HCT116 (cell line): ENCODE measurements at regions not wholly inside any gene's neighbourhood (a gene's known extent, or its start where the extent isn't known, plus 50 kb on each side); places are given as distances from the start of the nearest gene placed in this dataset.

Source experiments
- ATAC-seq: fragments of 200-7000 bp; cut with Tn5 transposase; 2 replicates; pipeline ENCODE4 v1.9.1; 2020; ENCODE audit warnings: mild to moderate bottlenecking, moderate library complexity
- BruUV-seq: library from RNA; stranded (reverse); fragments of 400-500 nt; replicated peaks from 2 replicates; lab custom pipeline; 2021; lab: Mats Ljungman, UMichigan
- CTCF ChIA-PET: fragments of 300-600 bp; sonication (Branson Sonifier 250); formaldehyde crosslinking; loops from one replicate; lab custom pipeline; 2021; ENCODE audit warnings: antibody characterized with exemption; lab: Charles Lee
- POLR2A ChIA-PET: fragments of 300-600, 350-600 bp; sonication (Branson Sonifier 250); formaldehyde crosslinking; loops from one replicate; lab custom pipeline; 2021; ENCODE audit warnings: antibody characterized with exemption; lab: Charles Lee
- RAD21 ChIA-PET, 2 experiments: fragments of 300-600 bp; sonication (Branson Sonifier 250); formaldehyde crosslinking; loops; one replicate each; lab custom pipeline; 2023; ENCODE audit warnings: low total read pairs in 2 of 2; ENCODE audit not compliant: uncharacterized antibody in 2 of 2, unreplicated experiment in 2 of 2, low non-redundant PET in 1 of 2; lab: Charles Lee
- DNase-seq: peaks from one replicate; pipeline ENCODE4 v3.0.0-alpha.2; 2010; ENCODE audit warnings: low read depth, low spot score
- H2AFZ ChIP-seq: fragments of 200-600 bp; shearing (Covaris generic), sonication (generic); 2 replicates; pipeline ENCODE4 v1.6.1; 2017; ENCODE audit warnings: low read depth, mixed run types, mixed read lengths, antibody characterized with exemption, low read length; ENCODE audit not compliant: poor library complexity, severe bottlenecking
- H3K27ac ChIP-seq: 2 replicates; pipeline ENCODE4 v1.5.1; 2012; ENCODE audit warnings: low read depth, low read length
- H3K27me3 ChIP-seq: fragments of 200-600 bp; sonication (generic); 2 replicates; pipeline ENCODE4 v1.6.1; 2016; ENCODE audit warnings: mixed run types, low read length, mixed read lengths; ENCODE audit not compliant: insufficient read depth
- H3K36me3 ChIP-seq, 2 experiments: fragments of 200-500 bp in 1 of 2; fragments of 200-600 bp in 1 of 2; sonication (Bioruptor generic) in 1 of 2; sonication (generic) in 1 of 2; 2 replicates each; pipeline versions ENCODE4 v1.5.1 to v1.6.1; 2014 to 2016; ENCODE audit warnings: low read length in 2 of 2, inconsistent platforms in 1 of 2, mixed read lengths in 1 of 2, mixed run types in 1 of 2; ENCODE audit not compliant: insufficient read depth in 2 of 2, control insufficient read depth in 1 of 2
- H3K4me1 ChIP-seq, 2 experiments: fragments of 200-600 bp in 1 of 2; sonication (generic) in 1 of 2; 2 replicates each; pipeline versions ENCODE4 v1.5.1 to v1.6.1; 2012 to 2017; ENCODE audit warnings: low read length in 2 of 2, inconsistent platforms in 1 of 2, mild to moderate bottlenecking in 1 of 2, mixed read lengths in 1 of 2, mixed run types in 1 of 2, moderate library complexity in 1 of 2; ENCODE audit not compliant: insufficient read depth in 2 of 2, control insufficient read depth in 1 of 2
- H3K4me2 ChIP-seq: fragments of 200-600 bp; sonication (generic); 2 replicates; pipeline ENCODE4 v1.6.1; 2017; ENCODE audit warnings: mixed run types, low read length, mixed read lengths
- H3K4me3 ChIP-seq, 2 experiments: fragments of 200-600 bp in 1 of 2; sonication (generic) in 1 of 2; replicated peaks in 1 of 2; 2 replicates each; pipeline ENCODE4 v1.5.1; 2011 to 2016; ENCODE audit warnings: low read length in 2 of 2, control low read depth in 1 of 2, low read depth in 1 of 2, mild to moderate bottlenecking in 1 of 2, mixed read lengths in 1 of 2, mixed run types in 1 of 2
- H3K79me2 ChIP-seq: fragments of 200-600 bp; sonication (generic); 2 replicates; pipeline ENCODE4 v1.6.1; 2017; ENCODE audit warnings: mild to moderate bottlenecking, mixed run types, low read length, moderate library complexity, mixed read lengths; ENCODE audit not compliant: insufficient read depth
- H3K9ac ChIP-seq: fragments of 200-600 bp; sonication (generic); 2 replicates; pipeline ENCODE4 v1.6.1; 2016; ENCODE audit warnings: low read length, mixed read lengths
- H3K9me2 ChIP-seq: fragments of 200-600 bp; sonication (generic), shearing (Covaris generic); 2 replicates; pipeline ENCODE4 v1.6.1; 2017; ENCODE audit warnings: mixed run types, mild to moderate bottlenecking, moderate library complexity; ENCODE audit not compliant: insufficient read depth
- H3K9me3 ChIP-seq, 2 experiments: fragments of 200-500 bp in 1 of 2; fragments of 200-600 bp in 1 of 2; sonication (Bioruptor generic) in 1 of 2; sonication (generic) in 1 of 2; 2 replicates each; pipeline ENCODE4 v1.6.1; 2014 to 2017; ENCODE audit warnings: low read length in 2 of 2, mixed read lengths in 2 of 2, inconsistent platforms in 1 of 2, low read depth in 1 of 2, mild to moderate bottlenecking in 1 of 2, mixed run types in 1 of 2, moderate library complexity in 1 of 2; ENCODE audit not compliant: control insufficient read depth in 1 of 2, insufficient read depth in 1 of 2
- H4K20me1 ChIP-seq: fragments of 200-600 bp; sonication (generic), shearing (Covaris generic); 2 replicates; pipeline ENCODE4 v1.6.1; 2017; ENCODE audit warnings: mixed run types, mild to moderate bottlenecking, moderate library complexity; ENCODE audit not compliant: insufficient read depth
- CBX3 ChIP-seq: IDR thresholded peaks from 2 replicates; pipeline ENCODE4 v1.6.1; 2012; ENCODE audit warnings: low read depth
- EZH2phosphoT487 ChIP-seq: fragments of 200-600 bp; IDR thresholded peaks from 2 replicates; pipeline ENCODE4 v1.6.1; 2018; ENCODE audit warnings: antibody characterized with exemption, borderline replicate concordance
- POLR2A ChIP-seq: IDR thresholded peaks from 2 replicates; pipeline ENCODE4 v1.7.0; 2011; ENCODE audit warnings: borderline replicate concordance; ENCODE audit not compliant: insufficient read depth, insufficient read length; ENCODE audit errors: extremely low read depth
- POLR2AphosphoS5 ChIP-seq: IDR thresholded peaks from 2 replicates; pipeline ENCODE4 v1.6.1; 2011; ENCODE audit warnings: mild to moderate bottlenecking, low read depth, low read length, moderate library complexity
- SRF ChIP-seq: IDR thresholded peaks from 2 replicates; pipeline ENCODE4 v1.6.1; 2012; ENCODE audit warnings: low read depth
- TCF7L2 ChIP-seq: IDR thresholded peaks from 2 replicates; pipeline ENCODE4 v1.7.0; 2011; ENCODE audit warnings: borderline replicate concordance, inconsistent platforms; ENCODE audit not compliant: insufficient read depth, insufficient read length; ENCODE audit errors: extremely low read depth
- intact Hi-C: fragments of 100-400 bp; cut with micrococcal nuclease; formaldehyde crosslinking; loops from 2 replicates; pipeline ENCODE4 v1.10.0; 2022
- TF ChIP-seq, protein P1 (sequence below): IDR thresholded peaks from 2 replicates; pipeline ENCODE4 v1.6.1; 2011; ENCODE audit warnings: mild to moderate bottlenecking, low read length, moderate library complexity; ENCODE audit not compliant: insufficient replicate concordance; ENCODE audit errors: extremely low read depth

DNA sequence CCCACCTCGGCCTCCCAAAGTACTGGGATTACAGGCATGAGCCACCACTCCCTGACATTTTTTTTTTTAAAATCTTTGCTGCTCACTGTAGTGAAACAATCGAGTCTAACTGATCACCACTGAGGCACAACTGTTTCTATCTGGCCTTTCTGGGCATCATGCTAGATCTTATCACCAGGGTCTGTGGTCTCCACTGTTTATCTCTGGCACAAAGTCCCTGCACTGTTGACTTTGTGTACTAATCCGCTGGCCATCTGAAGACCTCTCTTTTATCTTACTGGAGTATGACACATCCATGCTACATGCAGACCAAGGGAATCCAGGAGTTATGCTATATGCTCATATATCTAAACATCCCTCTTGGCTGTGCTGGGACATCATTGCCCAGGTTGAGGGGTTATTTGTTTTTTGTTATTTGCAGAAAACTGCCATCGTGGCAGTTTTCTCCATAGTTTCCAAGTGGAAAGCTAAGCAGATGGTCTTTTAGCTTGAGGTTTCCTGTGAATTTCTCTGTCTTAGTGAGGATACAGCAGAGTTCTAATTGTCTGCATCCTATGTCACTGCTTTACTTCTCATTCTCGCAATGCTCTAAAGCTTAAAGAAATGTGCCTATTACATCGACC, 456.9 kb downstream of the CCER1 start (continued):
- TF ChIP-seq TCF7L2 = no peak

GRCh38 chr12:90490355-90490754, 464.6 kb downstream of the CCER1 start:
- no peak overlapping the region for H3K4me3 ChIP-seq
- no peak overlapping the region for H3K9ac ChIP-seq
- RAD21 ChIA-PET = no interaction called here
- peaks cover 0 to 3% of the 10 kb centered on the region in 2 experiments; a peak in 1 of 4 replicates for H3K9me3 ChIP-seq
- H4K20me1 ChIP-seq = no peaks in the 10 kb centered on the region
- BruUV-seq = no TSS peak
- POLR2A ChIA-PET = no interaction called here
- H3K27ac ChIP-seq = no peak overlapping the region
- CTCF ChIA-PET = no interaction called here
- no peaks in the 10 kb centered on the region for H3K4me1 ChIP-seq
- no peaks in the 10 kb centered on the region for H3K79me2 ChIP-seq
- no peaks in the 10 kb centered on the region for H3K9me2 ChIP-seq
- ATAC-seq (no peak), DNase-seq (no peak)
- H3K27me3 ChIP-seq = no peaks in the 10 kb centered on the region
- H3K36me3 ChIP-seq = no peaks in the 10 kb centered on the region
- H3K4me2 ChIP-seq = no peak overlapping the region
- no peak overlapping the region for H2AFZ ChIP-seq
- no peak for TF ChIP-seq CBX3
- no peak for TF ChIP-seq POLR2AphosphoS5
- no peak for TF ChIP-seq POLR2A
- TF ChIP-seq, protein P1, sequence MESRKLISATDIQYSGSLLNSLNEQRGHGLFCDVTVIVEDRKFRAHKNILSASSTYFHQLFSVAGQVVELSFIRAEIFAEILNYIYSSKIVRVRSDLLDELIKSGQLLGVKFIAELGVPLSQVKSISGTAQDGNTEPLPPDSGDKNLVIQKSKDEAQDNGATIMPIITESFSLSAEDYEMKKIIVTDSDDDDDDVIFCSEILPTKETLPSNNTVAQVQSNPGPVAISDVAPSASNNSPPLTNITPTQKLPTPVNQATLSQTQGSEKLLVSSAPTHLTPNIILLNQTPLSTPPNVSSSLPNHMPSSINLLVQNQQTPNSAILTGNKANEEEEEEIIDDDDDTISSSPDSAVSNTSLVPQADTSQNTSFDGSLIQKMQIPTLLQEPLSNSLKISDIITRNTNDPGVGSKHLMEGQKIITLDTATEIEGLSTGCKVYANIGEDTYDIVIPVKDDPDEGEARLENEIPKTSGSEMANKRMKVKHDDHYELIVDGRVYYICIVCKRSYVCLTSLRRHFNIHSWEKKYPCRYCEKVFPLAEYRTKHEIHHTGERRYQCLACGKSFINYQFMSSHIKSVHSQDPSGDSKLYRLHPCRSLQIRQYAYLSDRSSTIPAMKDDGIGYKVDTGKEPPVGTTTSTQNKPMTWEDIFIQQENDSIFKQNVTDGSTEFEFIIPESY = no peak
- no peak for TF ChIP-seq EZH2phosphoT487
- TF ChIP-seq SRF = no peak
- TF ChIP-seq, all 23 proteins: peak for 0
- intact Hi-C loops = no loop called here
